NCI-H146 (cell line): ENCODE measurements at regions not wholly inside any gene's neighbourhood (a gene's known extent, or its start where the extent isn't known, plus 50 kb on each side); places are given as distances from the start of the nearest gene placed in this dataset.
"Not testable (repeated sequence)": the region's sequence is repeated elsewhere in the genome, so short reads cannot be mapped to it uniquely, and the experiment has no call there.

Experiments
- DNase-seq: peaks from one replicate; lab custom pipeline; 2025; lab: John Stamatoyannopoulos, UW

- no peak for DNase-seq
Measured at GRCh38 chr17:83192161-83192788, 112.9 kb downstream of the METRNL start.

- not testable (repeated sequence) for DNase-seq
Measured at GRCh38 chr17:83192789-83193335, 113.5 kb downstream of the METRNL start.

- no peak for DNase-seq
Measured at GRCh38 chr17:83193336-83194185, 114.2 kb downstream of the METRNL start.

- no peak for DNase-seq
Measured at GRCh38 chr17:83194186-83194561, 114.8 kb downstream of the METRNL start.

- no peak for DNase-seq
Measured at GRCh38 chr17:83194761-83195329, 115.4 kb downstream of the METRNL start.

GRCh38 chr17:83195330-83196023, 116.1 kb downstream of the METRNL start:
- DNase-seq = no peak

- no peak for DNase-seq
Measured at GRCh38 chr17:83196024-83196365, 116.6 kb downstream of the METRNL start.

- no peak for DNase-seq
Measured at GRCh38 chr17:83196366-83196765, 117.0 kb downstream of the METRNL start.

GRCh38 chr17:83196973-83197880, 117.8 kb downstream of the METRNL start:
- no peak for DNase-seq

GRCh38 chr17:83198366-83199341, 119.2 kb downstream of the METRNL start:
- no peak for DNase-seq

GRCh38 chr17:83199500-83200201, 120.2 kb downstream of the METRNL start:
- DNase-seq = no peak

GRCh38 chr17:83200231-83200699, 120.9 kb downstream of the METRNL start:
- no peak for DNase-seq

- no peak for DNase-seq
Measured at GRCh38 chr17:83200751-83201150, 121.3 kb downstream of the METRNL start.

- no peak for DNase-seq
Measured at GRCh38 chr17:83201206-83202001, 122.0 kb downstream of the METRNL start.

GRCh38 chr17:83202002-83203000, 122.9 kb downstream of the METRNL start:
- DNase-seq = no peak

- DNase-seq = no peak
Measured at GRCh38 chr17:83203073-83203471, 123.7 kb downstream of the METRNL start.
